ENCODE measurements at regions not wholly inside any gene's neighbourhood (a gene's known extent, or its start where the extent isn't known, plus 50 kb on each side); places are given as distances from the start of the nearest gene placed in this dataset.

- TF ChIP-seq SUZ12 (IDR thresholded peaks at IDR 0.05) (no peak), SP1 (IDR thresholded peaks at IDR 0.05) (no peak), BHLHE40 (IDR thresholded peaks at IDR 0.05; ENCODE audit: borderline replicate concordance) (no peak), L3MBTL2 (conservative IDR thresholded peaks at IDR 0.05) (no peak)
Measured at GRCh38 chr18:71471963-71472725, 1072.0 kb downstream of the CBLN2 start.
